ENCODE measurements at regions not wholly inside any gene's neighbourhood (a gene's known extent, or its start where the extent isn't known, plus 50 kb on each side); places are given as distances from the start of the nearest gene placed in this dataset.

DNA sequence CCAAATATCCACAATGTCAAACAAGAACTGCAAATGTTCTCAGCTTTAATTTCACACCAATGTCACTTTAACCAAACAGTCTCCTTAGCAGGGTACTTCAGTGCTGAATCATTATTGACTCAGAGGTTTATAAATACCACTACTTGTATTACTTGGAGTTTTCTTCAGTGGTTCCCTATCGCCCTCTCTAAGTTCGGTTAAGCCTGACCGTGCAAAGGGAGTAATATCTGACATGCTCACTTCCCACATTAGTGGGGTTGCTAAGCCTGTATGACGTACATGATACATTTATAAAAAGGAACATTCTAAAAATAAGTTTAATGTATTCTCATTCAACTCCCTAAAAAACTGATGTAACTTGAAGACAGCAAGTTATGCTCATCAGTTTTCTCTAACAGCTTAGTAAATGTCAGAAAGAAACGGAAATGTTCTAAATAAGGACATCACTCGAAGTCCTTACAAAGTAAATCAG, 93.1 kb upstream of the ZC3H12C start:
- TF ChIP-seq CTCF (IDR thresholded peaks at IDR 0.05): no peak
- TF ChIP-seq POLR2AphosphoS5 (IDR thresholded peaks at IDR 0.05; ENCODE audit: insufficient read depth in 1 of 2, low read depth in 1 of 2): no peak
